ENCODE measurements at regions not wholly inside any gene's neighbourhood (a gene's known extent, or its start where the extent isn't known, plus 50 kb on each side); places are given as distances from the start of the nearest gene placed in this dataset.

- Mint-ChIP-seq H3K9me3 (peaks cover 0 to 10% (median 3%) of the 10 kb centered on the region in 5 donors), H3K4me1 (peaks cover 51 to 57% (median 51%) of the 10 kb centered on the region in 3 donors), H3K36me3 (peaks cover 0 to 15% (median 3%) of the 10 kb centered on the region in 3 donors), H3K27me3 (no peaks in the 10 kb centered on the region), H3K4me3 (peak overlapping the region in 2 of 7 donors; percentile 37 to 79), H3K27ac (peak overlapping the region; percentile 87 to 100 (median 98))
- Histone ChIP-seq H3K4me1 (ENCODE audit: insufficient read depth, low read length) (peaks cover 33% of the 10 kb centered on the region), H3K27ac (ENCODE audit: low read depth, low read length) (no peak overlapping the region), H3K36me3 (ENCODE audit: insufficient read depth, low read length) (no peaks in the 10 kb centered on the region), H3K4me3 (ENCODE audit: low read length) (no peak overlapping the region), H3K27me3 (ENCODE audit: insufficient read depth, low read length, poor library complexity, severe bottlenecking) (no peaks in the 10 kb centered on the region), H3K9me3 (ENCODE audit: low read length) (no peaks in the 10 kb centered on the region)
- no peak for DNase-seq
- CTCF ChIA-PET = interaction anchor here (1.2 to 1.8 kb wide), 2 partner anchors 29 to 78 kb away, joined by 4 to 5 read pairs; no protein-coding TSS in a partner anchor
- POLR2A ChIA-PET = interaction anchor here (1.3 kb wide), 1 partner anchor 25 kb away, joined by 5 read pairs; no protein-coding TSS in a partner anchor
These were observed 95.9 kb upstream of the CXCR4 start for GRCh38 chr2:136213836-136214235.

- no peaks in the 10 kb centered on the region for H3K36me3 ChIP-seq (ENCODE audit: insufficient read depth, low read length)
- Mint-ChIP-seq H3K9me3 (peaks cover 0 to 10% (median 3%) of the 10 kb centered on the region in 5 donors), H3K27ac (peak overlapping the region; percentile 87 to 100 (median 98)), H3K4me3 (peak overlapping the region; percentile 17 to 79 (median 65)), H3K36me3 (peaks cover 0 to 15% (median 3%) of the 10 kb centered on the region in 3 donors), H3K27me3 (no peaks in the 10 kb centered on the region), H3K4me1 (peaks cover 51 to 57% (median 53%) of the 10 kb centered on the region in 3 donors)
- H3K27me3 ChIP-seq (ENCODE audit: insufficient read depth, low read length, poor library complexity, severe bottlenecking) = no peaks in the 10 kb centered on the region
- H3K27ac ChIP-seq (ENCODE audit: low read depth, low read length) = peak overlapping the region; percentile 20
- ChIA-PET POLR2A (interaction anchor here (0.6 to 1.3 kb wide), 3 partner anchors 9 to 30 kb away, joined by 3 to 5 read pairs (median 3); no protein-coding TSS in a partner anchor), CTCF (interaction anchor here (0.6 to 1.8 kb wide), 6 partner anchors 30 to 172 kb away, joined by 3 to 5 read pairs (median 4); no protein-coding TSS in a partner anchor)
- peak; percentile 9 to 72 (median 57) for DNase-seq
- H3K9me3 ChIP-seq (ENCODE audit: low read length) = no peaks in the 10 kb centered on the region
- H3K4me3 ChIP-seq (ENCODE audit: low read length) = no peak overlapping the region
- H3K4me1 ChIP-seq (ENCODE audit: insufficient read depth, low read length) = peaks cover 33% of the 10 kb centered on the region
These were observed 94.8 kb upstream of the CXCR4 start for GRCh38 chr2:136212426-136213378.

GRCh38 chr2:136211701-136212100, 93.8 kb upstream of the CXCR4 start:
- ChIA-PET POLR2A (interaction anchor here (1.1 kb wide), 1 partner anchor 15 kb away, joined by 3 read pairs; no protein-coding TSS in a partner anchor), CTCF (interaction anchor here (0.8 to 1.4 kb wide), 2 partner anchors 68 to 173 kb away, joined by 3 to 4 read pairs; no protein-coding TSS in a partner anchor)
- H3K27ac ChIP-seq (ENCODE audit: low read depth, low read length) = no peak overlapping the region
- no peaks in the 10 kb centered on the region for H3K9me3 ChIP-seq (ENCODE audit: low read length)
- H3K4me1 ChIP-seq (ENCODE audit: insufficient read depth, low read length) = peaks cover 33% of the 10 kb centered on the region
- peak overlapping the region in 3 of 7 donors; percentile 7 to 79 (median 69) for H3K4me3 Mint-ChIP-seq
- peaks cover 52 to 67% (median 57%) of the 10 kb centered on the region in 3 donors for H3K4me1 Mint-ChIP-seq
- DNase-seq = no peak
- H3K36me3 Mint-ChIP-seq = peaks cover 0 to 15% (median 3%) of the 10 kb centered on the region in 3 donors
- H3K9me3 Mint-ChIP-seq = peaks cover 0 to 10% (median 3%) of the 10 kb centered on the region in 5 donors
- H3K27me3 ChIP-seq (ENCODE audit: insufficient read depth, low read length, poor library complexity, severe bottlenecking) = no peaks in the 10 kb centered on the region
- no peak overlapping the region for H3K4me3 ChIP-seq (ENCODE audit: low read length)
- H3K27me3 Mint-ChIP-seq = no peaks in the 10 kb centered on the region
- H3K36me3 ChIP-seq (ENCODE audit: insufficient read depth, low read length) = no peaks in the 10 kb centered on the region
- peak overlapping the region; percentile 87 to 100 (median 98) for H3K27ac Mint-ChIP-seq

- ChIA-PET POLR2A (interaction anchor here (1.1 kb wide), 1 partner anchor 15 kb away, joined by 3 read pairs; no protein-coding TSS in a partner anchor), CTCF (no interaction called here)
- peaks cover 52 to 68% (median 55%) of the 10 kb centered on the region in 3 donors for H3K4me1 Mint-ChIP-seq
- no peak overlapping the region for H3K27ac ChIP-seq (ENCODE audit: low read depth, low read length)
- H3K4me3 ChIP-seq (ENCODE audit: low read length) = no peak overlapping the region
- no peak for DNase-seq
- no peaks in the 10 kb centered on the region for H3K36me3 ChIP-seq (ENCODE audit: insufficient read depth, low read length)
- no peaks in the 10 kb centered on the region for H3K9me3 ChIP-seq (ENCODE audit: low read length)
- peak overlapping the region; percentile 21 to 100 (median 94) for H3K27ac Mint-ChIP-seq
- H3K27me3 Mint-ChIP-seq = no peaks in the 10 kb centered on the region
- H3K4me3 Mint-ChIP-seq = peak overlapping the region in 2 of 7 donors; percentile 2 to 12
- H3K36me3 Mint-ChIP-seq = peaks cover 0 to 15% (median 3%) of the 10 kb centered on the region in 3 donors
- H3K9me3 Mint-ChIP-seq = peaks cover 0 to 10% (median 3%) of the 10 kb centered on the region in 5 donors
- H3K4me1 ChIP-seq (ENCODE audit: insufficient read depth, low read length) = peaks cover 33% of the 10 kb centered on the region
- no peaks in the 10 kb centered on the region for H3K27me3 ChIP-seq (ENCODE audit: insufficient read depth, low read length, poor library complexity, severe bottlenecking)
These were observed 92.9 kb upstream of the CXCR4 start for GRCh38 chr2:136210822-136211221.

GRCh38 chr2:136210455-136210805, 92.5 kb upstream of the CXCR4 start:
- H3K27me3 ChIP-seq (ENCODE audit: insufficient read depth, low read length, poor library complexity, severe bottlenecking) = no peaks in the 10 kb centered on the region
- Mint-ChIP-seq H3K9me3 (peaks cover 0 to 10% (median 3%) of the 10 kb centered on the region in 5 donors), H3K36me3 (peaks cover 0 to 15% (median 3%) of the 10 kb centered on the region in 3 donors), H3K4me1 (peaks cover 52 to 68% (median 55%) of the 10 kb centered on the region in 3 donors), H3K27ac (peak overlapping the region; percentile 21 to 100 (median 90)), H3K27me3 (peaks cover 0 to 2% of the 10 kb centered on the region in 2 donors), H3K4me3 (peak overlapping the region in 1 of 7 donors; percentile 12)
- H3K9me3 ChIP-seq (ENCODE audit: low read length) = no peaks in the 10 kb centered on the region
- POLR2A ChIA-PET = no interaction called here
- H3K4me1 ChIP-seq (ENCODE audit: insufficient read depth, low read length) = peaks cover 33% of the 10 kb centered on the region
- H3K27ac ChIP-seq (ENCODE audit: low read depth, low read length) = no peak overlapping the region
- H3K36me3 ChIP-seq (ENCODE audit: insufficient read depth, low read length) = no peaks in the 10 kb centered on the region
- no peak overlapping the region for H3K4me3 ChIP-seq (ENCODE audit: low read length)
- DNase-seq = no peak
- CTCF ChIA-PET = no interaction called here

- H3K4me3 ChIP-seq (ENCODE audit: low read length) = no peak overlapping the region
- Mint-ChIP-seq H3K4me3 (no peak overlapping the region), H3K4me1 (peaks cover 51 to 68% (median 55%) of the 10 kb centered on the region in 3 donors), H3K27me3 (peaks cover 0 to 5% of the 10 kb centered on the region in 2 donors), H3K27ac (peak overlapping the region in 6 of 8 donors; percentile 35 to 100 (median 92)), H3K9me3 (peaks cover 0 to 10% (median 3%) of the 10 kb centered on the region in 5 donors), H3K36me3 (peaks cover 0 to 15% (median 3%) of the 10 kb centered on the region in 3 donors)
- POLR2A ChIA-PET = no interaction called here
- no peak overlapping the region for H3K27ac ChIP-seq (ENCODE audit: low read depth, low read length)
- no peak for DNase-seq
- H3K36me3 ChIP-seq (ENCODE audit: insufficient read depth, low read length) = no peaks in the 10 kb centered on the region
- no peaks in the 10 kb centered on the region for H3K27me3 ChIP-seq (ENCODE audit: insufficient read depth, low read length, poor library complexity, severe bottlenecking)
- CTCF ChIA-PET = no interaction called here
- H3K9me3 ChIP-seq (ENCODE audit: low read length) = no peaks in the 10 kb centered on the region
- H3K4me1 ChIP-seq (ENCODE audit: insufficient read depth, low read length) = peaks cover 33% of the 10 kb centered on the region
These were observed 91.9 kb upstream of the CXCR4 start for GRCh38 chr2:136209561-136210454.

GRCh38 chr2:136208682-136209420, 90.9 kb upstream of the CXCR4 start:
- Mint-ChIP-seq H3K27ac (peak overlapping the region in 5 of 8 donors; percentile 35 to 97 (median 58)), H3K27me3 (peaks cover 3 to 5% of the 10 kb centered on the region in 2 donors), H3K4me1 (peaks cover 44 to 60% (median 46%) of the 10 kb centered on the region in 3 donors), H3K36me3 (peaks cover 0 to 15% (median 3%) of the 10 kb centered on the region in 3 donors), H3K9me3 (peaks cover 0 to 10% (median 3%) of the 10 kb centered on the region in 5 donors), H3K4me3 (no peak overlapping the region)
- Histone ChIP-seq H3K9me3 (ENCODE audit: low read length) (no peaks in the 10 kb centered on the region), H3K27me3 (ENCODE audit: insufficient read depth, low read length, poor library complexity, severe bottlenecking) (no peaks in the 10 kb centered on the region), H3K36me3 (ENCODE audit: insufficient read depth, low read length) (no peaks in the 10 kb centered on the region), H3K4me1 (ENCODE audit: insufficient read depth, low read length) (peaks cover 33% of the 10 kb centered on the region), H3K27ac (ENCODE audit: low read depth, low read length) (no peak overlapping the region), H3K4me3 (ENCODE audit: low read length) (no peak overlapping the region)
- DNase-seq = no peak
- ChIA-PET CTCF (no interaction called here), POLR2A (no interaction called here)

All from CD8-positive, alpha-beta memory T cell (primary cell).